ENCODE measurements at regions not wholly inside any gene's neighbourhood (a gene's known extent, or its start where the extent isn't known, plus 50 kb on each side); places are given as distances from the start of the nearest gene placed in this dataset.

DNA sequence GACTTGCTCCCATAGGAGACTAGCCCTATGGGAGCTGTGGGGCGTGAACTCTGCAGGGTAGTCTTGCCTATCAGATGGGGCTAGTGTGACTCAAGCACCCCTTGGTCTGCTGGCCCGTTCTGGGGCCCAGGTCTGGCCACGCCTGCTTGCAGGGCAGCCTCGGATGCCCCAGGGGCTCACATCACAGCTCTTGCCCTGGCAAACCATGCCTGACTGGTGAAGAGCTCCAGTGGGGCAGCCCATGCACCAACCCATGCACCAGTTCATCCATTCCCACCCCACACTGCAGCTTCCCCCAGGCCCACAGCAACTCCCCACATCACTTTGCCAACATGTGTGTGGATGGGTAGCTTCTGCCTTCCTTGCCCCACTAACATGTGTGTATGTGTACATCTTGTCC, 93.9 kb upstream of the PRLR start:
- H3K27ac ChIP-seq: no peak overlapping the region
- no peaks in the 10 kb centered on the region for H3K9me3 ChIP-seq
- no peaks in the 10 kb centered on the region for H3K27me3 ChIP-seq
- no peak for TF ChIP-seq POLR2A (IDR thresholded peaks at IDR 0.05)
- TF ChIP-seq, protein P1, sequence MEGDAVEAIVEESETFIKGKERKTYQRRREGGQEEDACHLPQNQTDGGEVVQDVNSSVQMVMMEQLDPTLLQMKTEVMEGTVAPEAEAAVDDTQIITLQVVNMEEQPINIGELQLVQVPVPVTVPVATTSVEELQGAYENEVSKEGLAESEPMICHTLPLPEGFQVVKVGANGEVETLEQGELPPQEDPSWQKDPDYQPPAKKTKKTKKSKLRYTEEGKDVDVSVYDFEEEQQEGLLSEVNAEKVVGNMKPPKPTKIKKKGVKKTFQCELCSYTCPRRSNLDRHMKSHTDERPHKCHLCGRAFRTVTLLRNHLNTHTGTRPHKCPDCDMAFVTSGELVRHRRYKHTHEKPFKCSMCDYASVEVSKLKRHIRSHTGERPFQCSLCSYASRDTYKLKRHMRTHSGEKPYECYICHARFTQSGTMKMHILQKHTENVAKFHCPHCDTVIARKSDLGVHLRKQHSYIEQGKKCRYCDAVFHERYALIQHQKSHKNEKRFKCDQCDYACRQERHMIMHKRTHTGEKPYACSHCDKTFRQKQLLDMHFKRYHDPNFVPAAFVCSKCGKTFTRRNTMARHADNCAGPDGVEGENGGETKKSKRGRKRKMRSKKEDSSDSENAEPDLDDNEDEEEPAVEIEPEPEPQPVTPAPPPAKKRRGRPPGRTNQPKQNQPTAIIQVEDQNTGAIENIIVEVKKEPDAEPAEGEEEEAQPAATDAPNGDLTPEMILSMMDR (IDR thresholded peaks at IDR 0.05): no peak
- no peak for DNase-seq
- H3K4me1 ChIP-seq: peaks cover 0 to 9% (median 0%) of the 10 kb centered on the region in 3 donors
- H3K36me3 ChIP-seq: no peaks in the 10 kb centered on the region
- intact Hi-C loops (cut with DNase I): no loop called here
- H3K4me3 ChIP-seq: no peak overlapping the region
- 64% methylated on average over 4 of the region's 4 CpGs; no CpG with 5 or more reads in 1 of the 2 donors for WGBS, 2 donors

DNA sequence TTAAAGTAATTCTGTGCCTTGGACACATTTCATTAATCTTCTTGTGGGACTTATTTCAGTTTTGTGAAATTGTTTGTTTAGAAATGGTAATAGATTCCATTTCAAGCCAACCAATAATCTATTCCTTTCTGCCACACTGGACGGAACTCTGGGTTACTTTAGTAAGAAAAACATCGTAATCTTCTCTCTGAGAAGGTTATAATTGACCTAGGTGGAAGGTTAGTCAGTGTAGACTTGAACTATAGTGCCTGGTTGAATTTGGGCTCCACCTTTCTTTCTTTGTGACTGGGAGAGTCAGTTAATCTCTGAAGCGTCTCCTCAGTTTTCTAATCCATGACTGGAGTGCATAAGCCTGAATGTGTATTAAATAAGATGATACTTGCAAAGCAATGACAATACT, 89.7 kb upstream of the PRLR start:
- H3K27ac ChIP-seq: peak overlapping the region in 2 of 4 donors; percentile 42 to 52
- H3K36me3 ChIP-seq: no peaks in the 10 kb centered on the region
- H3K4me3 ChIP-seq: no peak overlapping the region
- H3K27me3 ChIP-seq: no peaks in the 10 kb centered on the region
- H3K4me1 ChIP-seq: peaks cover 0 to 26% (median 0%) of the 10 kb centered on the region in 3 donors
- intact Hi-C loops (cut with DNase I): no loop called here
- DNase-seq: no peak
- no peak for TF ChIP-seq POLR2A (IDR thresholded peaks at IDR 0.05)
- WGBS, 2 donors: 59 to 74% methylated on average over 3 of the region's 3 CpGs
- no peaks in the 10 kb centered on the region for H3K9me3 ChIP-seq

DNA sequence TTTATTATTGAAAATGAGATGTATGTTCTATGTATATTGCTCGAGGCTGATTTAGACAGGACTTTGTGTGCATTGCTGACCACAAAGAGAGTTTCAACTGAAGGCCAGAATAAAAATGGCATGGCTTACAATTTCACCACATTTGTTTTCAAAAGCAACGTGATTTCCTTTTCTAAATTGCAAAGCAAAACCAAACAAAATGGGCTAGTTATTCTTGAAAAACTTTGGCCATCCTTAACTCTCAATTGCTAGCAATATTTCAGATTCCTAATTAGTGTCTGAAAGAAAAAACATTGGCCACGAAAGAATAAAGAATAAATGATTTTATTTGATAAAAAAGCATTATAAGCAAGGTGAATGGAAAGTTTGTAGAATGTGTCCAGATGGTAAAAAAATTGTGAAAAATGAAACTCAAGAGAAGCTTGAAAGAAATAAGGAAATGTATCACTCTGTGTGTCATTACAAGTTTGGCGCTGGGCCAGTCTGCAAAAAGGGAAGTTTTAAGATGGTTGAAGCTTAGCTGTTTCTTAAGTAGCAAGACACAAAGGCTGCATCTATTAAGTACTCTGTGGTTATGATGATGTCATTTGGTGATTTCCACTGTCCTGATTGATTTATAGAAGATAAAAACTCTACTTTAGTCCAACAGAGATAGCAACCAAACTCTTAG, 89.2 kb upstream of the PRLR start:
- H3K9me3 ChIP-seq: no peaks in the 10 kb centered on the region
- 48 to 63% methylated on average over 4 of the region's 4 CpGs for WGBS, 2 donors
- no peaks in the 10 kb centered on the region for H3K27me3 ChIP-seq
- intact Hi-C loops (cut with DNase I): no loop called here
- H3K4me3 ChIP-seq: no peak overlapping the region
- no peaks in the 10 kb centered on the region for H3K36me3 ChIP-seq
- H3K27ac ChIP-seq: peak overlapping the region in 2 of 4 donors; percentile 42 to 52
- TF ChIP-seq POLR2A (IDR thresholded peaks at IDR 0.05): no peak
- TF ChIP-seq, protein P1 (IDR thresholded peaks at IDR 0.05): no peak
- peaks cover 0 to 26% (median 0%) of the 10 kb centered on the region in 3 donors for H3K4me1 ChIP-seq
- no peak for DNase-seq

GRCh38 chr5:35317586-35317985, 87.3 kb upstream of the PRLR start:
- Histone ChIP-seq H3K4me1 (peaks cover 0 to 37% (median 3%) of the 10 kb centered on the region in 3 donors), H3K27ac (peak overlapping the region in 1 of 4 donors; percentile 33), H3K27me3 (no peaks in the 10 kb centered on the region), H3K36me3 (no peaks in the 10 kb centered on the region), H3K9me3 (no peaks in the 10 kb centered on the region), H3K4me3 (no peak overlapping the region)
- DNase-seq: no peak
- no peak for TF ChIP-seq POLR2A (IDR thresholded peaks at IDR 0.05)
- TF ChIP-seq, protein P1 (IDR thresholded peaks at IDR 0.05): no peak
- WGBS, 2 donors: 85 to 88% methylated on average over 2 of the region's 2 CpGs
- intact Hi-C loops (cut with DNase I): no loop called here

GRCh38 chr5:35316611-35317274, 86.5 kb upstream of the PRLR start:
- H3K27me3 ChIP-seq: no peaks in the 10 kb centered on the region
- H3K36me3 ChIP-seq: no peaks in the 10 kb centered on the region
- H3K9me3 ChIP-seq: no peaks in the 10 kb centered on the region
- no peak overlapping the region for H3K4me3 ChIP-seq
- no peak for DNase-seq
- intact Hi-C loops (cut with DNase I): no loop called here
- no peak overlapping the region for H3K27ac ChIP-seq
- TF ChIP-seq, protein P1 (IDR thresholded peaks at IDR 0.05): no peak
- TF ChIP-seq POLR2A (IDR thresholded peaks at IDR 0.05): no peak
- WGBS, 2 donors: 51 to 59% methylated on average over 4 of the region's 4 CpGs
- peaks cover 0 to 37% (median 3%) of the 10 kb centered on the region in 3 donors for H3K4me1 ChIP-seq

All from esophagus squamous epithelium (tissue), 5 donors.